HepG2 (cell line): ENCODE measurements at regions not wholly inside any gene's neighbourhood (a gene's known extent, or its start where the extent isn't known, plus 50 kb on each side); places are given as distances from the start of the nearest gene placed in this dataset.
"Not testable (repeated sequence)": the region's sequence is repeated elsewhere in the genome, so short reads cannot be mapped to it uniquely, and the experiment has no call there.

ENCODE experiments used
- ATAC-seq: fragments of 200-7000 bp; cut with Tn5 transposase; 3 replicates; pipeline ENCODE4 v1.9.1; 2020; ENCODE audit warnings: mild to moderate bottlenecking, moderate library complexity
- BruUV-seq: library from RNA; stranded (reverse); fragments of 400-500 nt; replicated peaks from 2 replicates; lab custom pipeline; 2021; lab: Mats Ljungman, UMichigan
- CTCF ChIA-PET: fragments of 300-600 bp; formaldehyde crosslinking; extraction: SDS; loops from one replicate; lab custom pipeline; 2021; ENCODE audit warnings: low total read pairs, inconsistent platforms, low intra/inter-chr PET ratio; lab: Yijun Ruan, JAX
- POLR2A ChIA-PET: fragments of 350-600 bp; sonication (Branson Sonifier 250); formaldehyde crosslinking; loops from one replicate; lab custom pipeline; 2020; ENCODE audit warnings: antibody characterized with exemption, inconsistent platforms; lab: Yijun Ruan, JAX
- DNase-seq: peaks from one replicate; pipeline ENCODE4 v3.0.0-alpha.2; 2015; ENCODE audit warnings: low spot score
- FAIRE-seq: peaks from 3 replicates; lab custom pipeline; 2011; peaks lifted over from hg19 to GRCh38; lab: Jason Lieb, UNC
- H2AFZ ChIP-seq: one replicate; pipeline ENCODE4 v1.6.1; 2011; ENCODE audit warnings: low read length, inconsistent platforms
- H3K27ac ChIP-seq: fragments of 300-600 bp; 3 replicates; pipeline ENCODE4 v1.8.0; 2011; ENCODE audit warnings: mixed run types, mild to moderate bottlenecking, mixed read lengths, low read length, inconsistent platforms; ENCODE audit not compliant: insufficient read depth; ENCODE audit errors: extremely low read length
- H3K27me3 ChIP-seq, 2 experiments: fragments of 200-600 bp in 1 of 2; 2 replicates in 1 of 2; 3 replicates in 1 of 2; pipeline versions ENCODE4 v1.6.0 to v1.8.0; 2011; ENCODE audit warnings: low read length in 2 of 2, mild to moderate bottlenecking in 2 of 2, moderate library complexity in 2 of 2, inconsistent platforms in 1 of 2; ENCODE audit not compliant: insufficient read depth in 2 of 2, control insufficient read depth in 1 of 2
- H3K36me3 ChIP-seq, 2 experiments: fragments of 200-600 bp in 1 of 2; replicated peaks in 1 of 2; 2 replicates in 1 of 2; 3 replicates in 1 of 2; pipeline versions ENCODE4 v1.5.1 to v1.8.0; 2011; ENCODE audit warnings: low read length in 2 of 2, inconsistent platforms in 1 of 2; ENCODE audit not compliant: insufficient read depth in 2 of 2, control insufficient read depth in 1 of 2
- H3K4me1 ChIP-seq: 2 replicates; pipeline ENCODE4 v1.5.1; 2012; ENCODE audit warnings: low read length, inconsistent platforms; ENCODE audit not compliant: insufficient read depth
- H3K4me2 ChIP-seq: 2 replicates; pipeline ENCODE4 v1.6.0; 2011; ENCODE audit warnings: low read depth, low read length, inconsistent platforms
- H3K4me3 ChIP-seq, 3 experiments: fragments of 200-600 bp in 1 of 3; sonication (generic), shearing (Covaris generic) in 1 of 3; replicated peaks in 1 of 3; 2 replicates each; pipeline ENCODE4 v1.5.1; 2011 to 2016; ENCODE audit warnings: low read length in 3 of 3, inconsistent platforms in 2 of 3, low read depth in 2 of 3, mild to moderate bottlenecking in 2 of 3, control low read depth in 1 of 3, mixed read lengths in 1 of 3; ENCODE audit not compliant: insufficient read depth in 1 of 3
- H3K79me2 ChIP-seq: one replicate; pipeline ENCODE4 v1.6.1; 2011; ENCODE audit warnings: low read length, inconsistent platforms; ENCODE audit not compliant: insufficient read depth
- H3K9ac ChIP-seq: 2 replicates; pipeline ENCODE4 v1.6.0; 2011; ENCODE audit warnings: mild to moderate bottlenecking, low read depth, low read length, inconsistent platforms; ENCODE audit not compliant: insufficient read depth
- H3K9me3 ChIP-seq: 2 replicates; pipeline ENCODE4 v1.5.1; 2012; ENCODE audit warnings: mild to moderate bottlenecking, low read length
- H4K20me1 ChIP-seq: 2 replicates; pipeline ENCODE4 v1.6.0; 2011; ENCODE audit warnings: inconsistent platforms, mild to moderate bottlenecking, low read length, moderate library complexity; ENCODE audit not compliant: insufficient read depth
- WGBS: methylation state at CpG from one replicate; pipeline ENCODE4 v1.1.6; 2017; ENCODE audit warnings: low lambda C conversion rate; 5-methylcytosine and 5-hydroxymethylcytosine counted together
- in situ Hi-C: cut with HindIII; loops from 2 replicates; pipeline ENCODE4 v1.10.0; 2017; ENCODE audit warnings: low pct_unique_long_range_greater_than_20kb; ENCODE audit not compliant: extremely low pct_ligation_motif_present
- intact Hi-C: fragments of 100-400 bp; cut with micrococcal nuclease; formaldehyde crosslinking; loops from one replicate; pipeline ENCODE4 v1.10.0; 2022; ENCODE audit not compliant: unreplicated experiment

- 5% methylated on average over 1 of the region's 1 CpG for WGBS
- DNase-seq, H3K4me3 ChIP-seq, H3K4me1 ChIP-seq, H3K9me3 ChIP-seq, in situ Hi-C loops, H3K9ac ChIP-seq, intact Hi-C loops, POLR2A ChIA-PET, H2AFZ ChIP-seq, H3K79me2 ChIP-seq, H3K27ac ChIP-seq, FAIRE-seq, H3K4me2 ChIP-seq, H3K36me3 ChIP-seq, CTCF ChIA-PET, H3K27me3 ChIP-seq, ATAC-seq, H4K20me1 ChIP-seq, BruUV-seq: not testable (repeated sequence)
These were observed 160.4 kb upstream of the ZNF92 start for GRCh38 chr7:65213260-65213659.

- H3K9ac ChIP-seq, ATAC-seq: not testable (repeated sequence)
These were observed 174.4 kb upstream of the ZNF92 start for GRCh38 chr7:65199221-65199620.

More at GRCh38 chr7:65199221-65199620, 174.4 kb upstream of the ZNF92 start:
- H3K4me2 ChIP-seq, H3K9me3 ChIP-seq, H3K79me2 ChIP-seq, intact Hi-C loops, DNase-seq, H2AFZ ChIP-seq, CTCF ChIA-PET, FAIRE-seq, H3K36me3 ChIP-seq, POLR2A ChIA-PET, H3K4me1 ChIP-seq, H3K4me3 ChIP-seq, H3K27me3 ChIP-seq, BruUV-seq, in situ Hi-C loops, H4K20me1 ChIP-seq, H3K27ac ChIP-seq: not testable (repeated sequence)
- WGBS: 50% methylated on average over 1 of the region's 1 CpG
